ENCODE measurements at regions not wholly inside any gene's neighbourhood (a gene's known extent, or its start where the extent isn't known, plus 50 kb on each side); places are given as distances from the start of the nearest gene placed in this dataset.

GRCh38 chr21:20253261-20253660, 744.9 kb upstream of the NCAM2 start:
- no peak for TF ChIP-seq POLR2A (IDR thresholded peaks at IDR 0.05; ENCODE audit: low read length)
- TF ChIP-seq GATA1 (IDR thresholded peaks at IDR 0.05; ENCODE audit: low read depth, low read length), result no peak
